Tibial artery (tissue), 4 donors: ENCODE measurements at regions not wholly inside any gene's neighbourhood (a gene's known extent, or its start where the extent isn't known, plus 50 kb on each side); places are given as distances from the start of the nearest gene placed in this dataset.

Experiments
- DNase-seq, 2 donors: peaks; one replicate each; pipeline ENCODE4 v3.0.0-alpha.2; 2019
- H3K27ac ChIP-seq, 2 donors: fragments of 200-600 bp; sonication (generic) in 1 of 2; 1 replicate in 1 of 2; 2 replicates in 1 of 2; pipeline ENCODE4 v1.5.1; 2018 to 2019; ENCODE audit warnings: mild to moderate bottlenecking in 1 of 2
- H3K27me3 ChIP-seq, 2 donors: fragments of 200-600 bp; sonication (generic) in 1 of 2; one replicate each; pipeline versions ENCODE4 v1.5.1 to v1.6.0; 2016 to 2019
- H3K36me3 ChIP-seq, 3 donors: fragments of 200-600 bp; sonication (generic) in 2 of 3; one replicate each; pipeline ENCODE4 v1.5.1; 2016 to 2019; ENCODE audit warnings: mild to moderate bottlenecking in 2 of 3
- H3K4me1 ChIP-seq, 4 donors: fragments of 200-600 bp; sonication (generic) in 2 of 4; 1 replicate in 3 of 4; 2 replicates in 1 of 4; pipeline ENCODE4 v1.5.1; 2016 to 2019
- H3K4me3 ChIP-seq, 2 donors: fragments of 200-600 bp; sonication (generic) in 1 of 2; 1 replicate in 1 of 2; 2 replicates in 1 of 2; pipeline ENCODE4 v1.5.1; 2018 to 2019; ENCODE audit warnings: mild to moderate bottlenecking in 2 of 2
- H3K9me3 ChIP-seq, 3 donors: fragments of 200-600 bp; sonication (generic) in 1 of 3; one replicate each; pipeline ENCODE4 v1.5.1; 2016 to 2019
- CTCF ChIP-seq, 2 experiments: fragments of 200-600 bp in 1 of 2; fragments of 450-650 bp in 1 of 2; IDR thresholded peaks; one replicate each; pipeline ENCODE4 v1.5.1; 2017 to 2019; ENCODE audit warnings: antibody characterized with exemption in 2 of 2, mild to moderate bottlenecking in 1 of 2, moderate library complexity in 1 of 2
- intact Hi-C: fragments of 100-400 bp; cut with DNase I; formaldehyde crosslinking; loops from one replicate; pipeline ENCODE4 v1.15.0; 2023; ENCODE audit warnings: low total_unique reads

DNA sequence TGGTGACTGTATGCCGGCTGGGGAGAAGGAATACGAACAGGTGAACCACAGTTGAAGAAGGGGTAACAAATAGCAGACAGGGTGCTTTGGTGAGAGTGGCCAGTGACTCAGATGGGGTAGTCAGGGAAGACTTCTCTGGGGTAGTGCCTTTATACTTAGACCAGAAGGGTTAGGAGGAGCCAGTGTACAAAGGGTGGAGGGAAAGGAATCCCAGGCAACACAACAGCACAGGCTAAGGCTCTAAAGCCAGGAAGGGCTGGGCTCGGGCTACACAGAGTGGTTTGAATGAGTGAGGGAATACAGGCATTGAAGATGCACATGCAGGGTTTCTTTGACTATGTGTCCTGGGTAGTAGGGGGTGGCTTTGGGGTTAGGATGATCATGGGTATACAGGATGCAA is 70.6 kb upstream of the CXCL14 start:
- no peaks in the 10 kb centered on the region for H3K4me1 ChIP-seq
- H3K27ac ChIP-seq, result no peak overlapping the region
- TF ChIP-seq CTCF (IDR thresholded peaks at IDR 0.05), result no peak
- H3K9me3 ChIP-seq, result no peaks in the 10 kb centered on the region
- H3K4me3 ChIP-seq, result no peak overlapping the region
- DNase-seq, result no peak
- no peaks in the 10 kb centered on the region for H3K27me3 ChIP-seq
- no peaks in the 10 kb centered on the region for H3K36me3 ChIP-seq
- intact Hi-C loops, result no loop called here

GRCh38 chr5:135648116-135648515 is 69.3 kb upstream of the CXCL14 start:
- no peaks in the 10 kb centered on the region for H3K36me3 ChIP-seq
- H3K27me3 ChIP-seq, result no peaks in the 10 kb centered on the region
- H3K4me1 ChIP-seq, result no peaks in the 10 kb centered on the region
- no peak overlapping the region for H3K4me3 ChIP-seq
- no peak overlapping the region for H3K27ac ChIP-seq
- intact Hi-C loops, result no loop called here
- no peaks in the 10 kb centered on the region for H3K9me3 ChIP-seq
- TF ChIP-seq CTCF (IDR thresholded peaks at IDR 0.05), result no peak
- DNase-seq, result no peak

DNA sequence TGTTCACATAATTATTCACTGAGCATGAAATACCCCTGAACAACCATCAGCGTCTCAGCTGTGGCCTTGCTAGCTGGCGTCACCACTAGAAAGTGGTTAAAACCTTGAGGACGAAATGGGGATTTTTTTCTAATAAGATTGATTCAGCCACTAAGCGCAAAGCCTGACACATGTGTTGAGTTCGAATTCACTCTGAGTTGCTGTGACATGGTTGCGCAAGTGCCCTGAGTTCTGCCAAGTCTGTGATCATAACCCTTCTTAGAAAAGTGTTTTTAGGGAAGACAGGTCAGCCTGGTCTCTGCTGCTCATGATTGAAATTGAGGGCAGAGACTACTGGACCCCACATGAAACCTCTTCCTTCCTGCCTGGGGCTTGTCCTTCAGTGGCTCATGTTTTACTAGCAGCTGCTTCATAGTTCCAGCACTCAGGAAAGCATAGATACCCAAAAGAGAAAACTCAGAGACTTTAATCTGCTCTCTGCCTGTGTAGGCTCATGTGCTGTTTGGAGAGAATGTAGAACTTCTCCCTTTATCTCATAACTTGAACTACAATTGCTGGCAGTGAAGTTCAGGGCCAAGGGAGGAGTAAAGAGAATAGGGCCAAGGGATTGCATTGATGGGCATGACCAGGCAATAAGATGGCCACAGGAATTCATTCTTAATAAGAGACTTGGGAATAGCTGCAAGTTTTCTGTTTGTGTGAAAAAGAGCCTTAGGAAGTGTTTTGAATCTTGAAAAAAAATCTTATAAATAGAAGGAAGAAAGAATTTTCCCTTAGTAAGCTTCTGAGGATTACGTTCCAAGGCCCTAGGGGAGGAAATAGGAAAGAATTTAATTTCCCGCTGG is 66.8 kb upstream of the CXCL14 start:
- Histone ChIP-seq H3K36me3 (no peaks in the 10 kb centered on the region), H3K27ac (no peak overlapping the region), H3K4me1 (no peaks in the 10 kb centered on the region), H3K4me3 (no peak overlapping the region), H3K27me3 (no peaks in the 10 kb centered on the region), H3K9me3 (no peaks in the 10 kb centered on the region)
- TF ChIP-seq CTCF (IDR thresholded peaks at IDR 0.05), result no peak
- intact Hi-C loops, result no loop called here
- peak in 1 of 2 donors; percentile 52 for DNase-seq

GRCh38 chr5:135644816-135645215 is 66.0 kb upstream of the CXCL14 start:
- no peak overlapping the region for H3K4me3 ChIP-seq
- TF ChIP-seq CTCF (IDR thresholded peaks at IDR 0.05), result no peak
- no peaks in the 10 kb centered on the region for H3K36me3 ChIP-seq
- H3K27me3 ChIP-seq, result no peaks in the 10 kb centered on the region
- no peak overlapping the region for H3K27ac ChIP-seq
- intact Hi-C loops, result no loop called here
- H3K4me1 ChIP-seq, result no peaks in the 10 kb centered on the region
- H3K9me3 ChIP-seq, result no peaks in the 10 kb centered on the region
- no peak for DNase-seq

DNA sequence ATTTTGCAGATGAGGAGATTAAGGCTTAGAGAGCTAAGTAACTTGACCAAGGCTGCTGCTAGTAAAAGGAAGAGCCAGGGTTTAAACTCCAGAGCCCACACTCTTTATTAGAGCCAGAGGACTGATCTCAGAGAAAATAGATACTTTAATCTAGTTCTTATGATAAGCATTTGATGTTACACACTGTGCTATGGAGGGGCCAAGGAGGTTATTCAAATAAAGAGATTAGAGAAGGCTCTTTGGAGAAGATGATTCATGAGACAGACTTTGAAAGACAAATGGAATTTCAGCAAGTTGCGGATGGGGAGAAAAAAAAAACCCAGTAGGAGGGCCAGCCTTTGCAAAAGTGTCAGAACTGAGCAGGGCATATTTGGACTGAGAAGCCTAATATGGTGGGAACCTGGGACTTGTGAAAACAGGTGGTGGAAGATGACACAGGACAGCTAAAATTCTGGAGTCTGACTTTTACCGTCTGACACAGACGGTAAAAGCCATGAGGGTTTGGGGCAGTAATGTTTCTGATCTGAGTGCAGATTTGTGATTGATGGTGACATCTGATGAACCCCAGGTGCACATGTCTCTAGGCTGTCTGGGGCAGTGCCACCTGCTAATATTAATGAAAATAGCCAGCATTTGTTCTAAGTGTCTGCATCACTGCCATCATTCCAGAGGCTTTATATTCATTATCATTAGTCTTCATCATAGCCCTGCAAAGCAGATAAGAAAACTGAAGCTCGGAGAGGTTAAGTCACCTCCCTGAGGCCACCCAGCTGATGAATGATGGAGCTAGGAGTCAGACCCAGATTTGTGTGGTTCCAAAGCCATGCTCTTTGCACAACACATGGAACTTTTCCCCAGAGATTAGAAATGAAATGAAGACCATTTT is 65.3 kb upstream of the CXCL14 start:
- intact Hi-C loops, result no loop called here
- Histone ChIP-seq H3K9me3 (no peaks in the 10 kb centered on the region), H3K4me3 (no peak overlapping the region), H3K36me3 (no peaks in the 10 kb centered on the region), H3K4me1 (no peaks in the 10 kb centered on the region), H3K27ac (no peak overlapping the region), H3K27me3 (no peaks in the 10 kb centered on the region)
- TF ChIP-seq CTCF (IDR thresholded peaks at IDR 0.05), result no peak
- no peak for DNase-seq
